HG02852 (cell line): ENCODE measurements at regions not wholly inside any gene's neighbourhood (a gene's known extent, or its start where the extent isn't known, plus 50 kb on each side); places are given as distances from the start of the nearest gene placed in this dataset.

Source experiments
- ATAC-seq: cut with Tn5 transposase; IDR thresholded peaks from one replicate; pipeline ENCODE4 v1.9.1; 2021; ENCODE audit warnings: mild to moderate bottlenecking, moderate library complexity; ENCODE audit not compliant: unreplicated experiment

GRCh38 chr15:31272558-31273257, 53.9 kb upstream of the KLF13 start:
- ATAC-seq: no peak

- ATAC-seq: no peak
Observed at GRCh38 chr15:31273258-31273941, 53.2 kb upstream of the KLF13 start.

GRCh38 chr15:31274496-31275330, 51.9 kb upstream of the KLF13 start:
- no peak for ATAC-seq

- ATAC-seq: no peak
Observed at GRCh38 chr15:31275331-31276262, 51.0 kb upstream of the KLF13 start.

- ATAC-seq: no peak
Observed at GRCh38 chr15:31276596-31277298, 49.9 kb upstream of the KLF13 start.
